ENCODE measurements at regions not wholly inside any gene's neighbourhood (a gene's known extent, or its start where the extent isn't known, plus 50 kb on each side); places are given as distances from the start of the nearest gene placed in this dataset.

DNA sequence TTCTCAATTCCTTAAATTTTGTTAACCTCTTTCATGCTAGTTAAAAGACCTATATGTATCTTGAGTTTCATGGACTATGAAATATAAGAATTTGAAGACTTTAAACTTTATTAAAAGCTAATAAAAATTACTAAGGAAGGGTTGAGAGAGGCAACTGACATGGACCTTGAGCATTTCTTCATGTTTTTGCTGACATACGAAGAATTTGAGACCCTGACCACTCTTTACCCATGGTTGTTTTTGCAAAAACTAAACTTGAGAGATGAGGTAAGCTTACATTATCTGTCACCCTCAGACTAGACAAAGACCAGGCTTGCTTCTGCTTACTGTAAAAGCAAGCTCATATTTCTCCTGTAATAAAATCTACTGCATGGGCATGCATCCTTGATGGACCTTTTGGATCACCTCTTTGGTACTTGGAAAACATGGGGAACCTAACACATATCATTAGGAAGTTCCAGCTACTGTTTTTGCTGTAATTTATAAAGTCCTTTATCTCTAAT lies 338.2 kb upstream of the PABPC4L start:
- no peak overlapping the region for H3K4me3 ChIP-seq (ENCODE audit: low read depth, low read length)
- TF ChIP-seq, protein P1, sequence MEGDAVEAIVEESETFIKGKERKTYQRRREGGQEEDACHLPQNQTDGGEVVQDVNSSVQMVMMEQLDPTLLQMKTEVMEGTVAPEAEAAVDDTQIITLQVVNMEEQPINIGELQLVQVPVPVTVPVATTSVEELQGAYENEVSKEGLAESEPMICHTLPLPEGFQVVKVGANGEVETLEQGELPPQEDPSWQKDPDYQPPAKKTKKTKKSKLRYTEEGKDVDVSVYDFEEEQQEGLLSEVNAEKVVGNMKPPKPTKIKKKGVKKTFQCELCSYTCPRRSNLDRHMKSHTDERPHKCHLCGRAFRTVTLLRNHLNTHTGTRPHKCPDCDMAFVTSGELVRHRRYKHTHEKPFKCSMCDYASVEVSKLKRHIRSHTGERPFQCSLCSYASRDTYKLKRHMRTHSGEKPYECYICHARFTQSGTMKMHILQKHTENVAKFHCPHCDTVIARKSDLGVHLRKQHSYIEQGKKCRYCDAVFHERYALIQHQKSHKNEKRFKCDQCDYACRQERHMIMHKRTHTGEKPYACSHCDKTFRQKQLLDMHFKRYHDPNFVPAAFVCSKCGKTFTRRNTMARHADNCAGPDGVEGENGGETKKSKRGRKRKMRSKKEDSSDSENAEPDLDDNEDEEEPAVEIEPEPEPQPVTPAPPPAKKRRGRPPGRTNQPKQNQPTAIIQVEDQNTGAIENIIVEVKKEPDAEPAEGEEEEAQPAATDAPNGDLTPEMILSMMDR (conservative IDR thresholded peaks at IDR 0.05; ENCODE audit: low read depth, low read length), result no peak
- DNase-seq (ENCODE audit: low read depth), result no peak

DNA sequence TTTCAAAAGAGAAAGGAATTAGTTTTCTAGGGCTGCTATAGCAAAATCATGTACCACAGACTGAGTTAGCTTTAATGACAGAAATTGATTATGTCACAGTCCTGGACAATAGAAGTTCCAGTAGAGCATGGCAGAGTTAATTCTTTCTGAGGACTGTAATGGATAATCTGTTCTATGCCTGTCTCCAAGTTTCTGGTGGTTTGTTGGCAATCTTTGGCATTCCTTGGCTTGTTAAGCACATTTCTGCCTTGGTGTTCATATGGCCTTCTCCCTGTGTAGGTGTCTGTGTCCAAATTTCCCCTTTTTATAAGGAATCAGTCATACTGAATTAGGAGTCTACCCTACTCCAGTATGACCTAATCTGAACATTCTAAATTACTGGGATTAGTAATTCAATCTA lies 336.1 kb upstream of the PABPC4L start:
- H3K4me3 ChIP-seq (ENCODE audit: low read depth, low read length), result no peak overlapping the region
- TF ChIP-seq, protein P1 (conservative IDR thresholded peaks at IDR 0.05; ENCODE audit: low read depth, low read length), result no peak
- DNase-seq (ENCODE audit: low read depth), result no peak

DNA sequence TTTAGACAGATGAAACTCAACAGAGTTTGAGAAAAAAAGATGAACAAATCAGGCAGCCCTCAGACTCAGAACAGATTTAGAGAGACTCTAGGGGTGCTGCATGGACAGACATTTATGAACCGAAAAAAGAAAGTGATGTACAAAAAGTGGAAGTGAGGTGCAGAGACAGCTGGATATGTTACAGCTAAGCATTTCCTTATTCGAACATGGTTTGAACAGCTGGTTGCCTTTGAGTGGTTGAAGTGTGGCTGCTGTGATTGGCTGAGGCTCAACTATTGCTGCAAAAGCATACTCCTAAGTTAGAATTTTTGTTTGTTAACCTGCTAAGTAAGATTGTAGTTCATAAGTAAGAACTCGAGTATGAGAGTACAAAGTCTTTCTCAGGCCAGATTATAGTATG lies 331.5 kb upstream of the PABPC4L start:
- H3K4me3 ChIP-seq (ENCODE audit: low read depth, low read length), result no peak overlapping the region
- no peak for DNase-seq (ENCODE audit: low read depth)
- TF ChIP-seq, protein P1 (conservative IDR thresholded peaks at IDR 0.05; ENCODE audit: low read depth, low read length), result no peak

DNA sequence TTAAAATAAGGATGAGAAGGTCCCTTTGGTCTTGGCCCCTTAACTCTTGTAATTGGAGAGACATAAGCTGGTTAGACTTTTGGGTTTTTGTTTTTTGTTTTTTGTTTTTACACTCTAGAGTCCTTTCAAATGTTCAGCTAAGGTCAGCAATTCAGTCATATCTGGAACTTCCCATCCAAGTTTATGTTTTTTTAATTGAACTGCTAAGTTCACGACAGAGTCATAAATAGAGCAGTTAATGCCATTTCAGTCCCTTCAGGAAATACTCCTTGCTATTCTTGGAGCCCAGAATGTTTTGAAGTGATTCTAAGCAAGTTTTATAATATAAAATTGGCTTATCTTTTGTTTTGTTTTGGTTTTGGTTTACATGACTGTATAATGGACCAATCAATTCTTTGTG lies 329.4 kb upstream of the PABPC4L start:
- H3K4me3 ChIP-seq (ENCODE audit: low read depth, low read length), result no peak overlapping the region
- TF ChIP-seq, protein P1 (conservative IDR thresholded peaks at IDR 0.05; ENCODE audit: low read depth, low read length), result no peak
- DNase-seq (ENCODE audit: low read depth), result no peak

DNA sequence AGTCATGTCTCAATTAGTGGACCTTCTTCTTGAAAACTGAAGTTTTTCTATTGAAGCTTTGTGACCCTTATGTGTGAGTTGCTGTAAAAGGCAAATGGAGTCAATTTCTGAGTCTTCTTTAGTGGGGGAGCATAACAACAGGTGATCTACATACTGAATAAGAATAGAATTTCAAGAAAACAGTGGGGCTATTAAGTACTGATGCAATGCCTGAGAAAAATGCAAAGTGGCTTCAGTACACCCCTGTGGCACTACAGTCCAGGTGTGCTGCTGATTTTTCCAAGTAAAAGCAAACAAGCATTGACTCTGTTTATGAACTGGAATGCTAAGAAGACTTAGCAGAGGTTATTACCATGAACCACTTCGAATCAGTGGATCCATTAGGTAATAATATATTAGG lies 328.0 kb upstream of the PABPC4L start:
- TF ChIP-seq, protein P1 (conservative IDR thresholded peaks at IDR 0.05; ENCODE audit: low read depth, low read length), result no peak
- DNase-seq (ENCODE audit: low read depth), result no peak
- H3K4me3 ChIP-seq (ENCODE audit: low read depth, low read length), result no peak overlapping the region

DNA sequence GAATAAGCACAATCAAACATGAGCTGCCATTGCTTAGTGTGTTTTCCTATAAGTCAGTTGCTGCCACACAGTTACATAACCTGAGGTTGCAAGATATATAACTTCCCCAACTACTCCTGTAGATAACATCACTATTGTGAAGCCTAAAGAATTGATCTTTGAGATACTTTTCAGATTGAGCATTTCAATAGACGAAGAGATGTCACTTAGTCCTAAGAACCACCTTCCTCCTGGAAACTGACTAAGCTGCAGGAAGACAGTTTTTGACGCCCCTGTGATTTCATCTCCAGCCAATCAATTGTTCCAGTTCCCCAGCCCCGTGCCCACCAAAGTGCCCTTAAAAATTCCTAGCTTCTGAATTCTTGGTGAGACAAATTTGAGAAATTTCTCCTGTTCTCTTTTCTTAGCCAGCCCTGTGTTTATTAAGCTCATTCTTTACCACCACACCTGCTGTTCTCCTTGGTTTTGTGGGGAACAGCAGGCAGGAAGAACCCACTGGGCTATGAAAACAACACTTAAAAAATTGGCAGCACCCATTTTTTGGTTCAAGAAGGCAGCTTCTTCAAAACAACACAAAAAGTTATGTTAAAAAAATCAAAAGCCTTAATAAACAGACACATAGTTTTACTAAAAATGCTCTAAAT lies 317.1 kb upstream of the PABPC4L start:
- no peak for DNase-seq (ENCODE audit: low read depth)
- no peak overlapping the region for H3K4me3 ChIP-seq (ENCODE audit: low read depth, low read length)
- TF ChIP-seq, protein P1 (conservative IDR thresholded peaks at IDR 0.05; ENCODE audit: low read depth, low read length), result no peak

DNA sequence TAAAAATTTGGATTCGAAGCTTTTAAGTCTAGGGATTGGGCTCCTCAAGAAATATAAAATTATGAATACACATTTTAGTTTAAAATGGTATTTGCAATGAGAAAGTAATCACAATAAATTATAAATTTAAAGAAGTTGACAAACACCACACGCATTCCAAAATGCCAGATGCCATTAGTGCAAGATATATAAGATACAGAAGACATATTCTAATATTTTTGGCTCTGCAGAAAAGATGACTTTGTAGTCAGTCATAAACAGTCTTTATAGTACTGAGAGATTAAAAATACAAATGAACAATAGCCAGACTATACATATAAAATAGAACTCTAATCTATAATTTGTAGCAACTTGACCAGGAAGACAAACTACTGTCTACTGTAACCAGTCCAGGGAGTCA lies 309.0 kb upstream of the PABPC4L start:
- no peak for DNase-seq (ENCODE audit: low read depth)
- no peak overlapping the region for H3K4me3 ChIP-seq (ENCODE audit: low read depth, low read length)
- TF ChIP-seq, protein P1 (conservative IDR thresholded peaks at IDR 0.05; ENCODE audit: low read depth, low read length), result no peak

Measured in choroid plexus epithelial cell (primary cell).